ENCODE measurements at regions not wholly inside any gene's neighbourhood (a gene's known extent, or its start where the extent isn't known, plus 50 kb on each side); places are given as distances from the start of the nearest gene placed in this dataset.

GRCh38 chr21:19969156-19969555, 1029.1 kb upstream of the NCAM2 start:
- Histone ChIP-seq H3K27ac (no peak overlapping the region), H3K4me3 (no peak overlapping the region), H3K9me3 (peaks cover 0 to 7% (median 2%) of the 10 kb centered on the region in 4 donors), H3K4me1 (no peaks in the 10 kb centered on the region), H3K36me3 (no peaks in the 10 kb centered on the region), H3K27me3 (no peaks in the 10 kb centered on the region)
- no peak for DNase-seq
- TF ChIP-seq CTCF (IDR thresholded peaks at IDR 0.05), result no peak
- TF ChIP-seq POLR2AphosphoS5 (IDR thresholded peaks at IDR 0.05), result no peak
- TF ChIP-seq EP300 (IDR thresholded peaks at IDR 0.05), result no peak
- no peak for TF ChIP-seq POLR2A (IDR thresholded peaks at IDR 0.05)
- intact Hi-C loops (cut with DNase I), result no loop called here

- WGBS, 2 donors, result 84 to 91% methylated on average over 4 of the region's 4 CpGs
- TF ChIP-seq EP300 (IDR thresholded peaks at IDR 0.05), result no peak
- no peak for TF ChIP-seq POLR2A (IDR thresholded peaks at IDR 0.05)
- no peak for TF ChIP-seq POLR2AphosphoS5 (IDR thresholded peaks at IDR 0.05)
- no peak for TF ChIP-seq CTCF (IDR thresholded peaks at IDR 0.05)
- DNase-seq, result no peak
- H3K4me1 ChIP-seq, result no peaks in the 10 kb centered on the region
- no peaks in the 10 kb centered on the region for H3K9me3 ChIP-seq
- intact Hi-C loops (cut with DNase I), result no loop called here
- no peaks in the 10 kb centered on the region for H3K36me3 ChIP-seq
- H3K4me3 ChIP-seq, result no peak overlapping the region
- no peaks in the 10 kb centered on the region for H3K27me3 ChIP-seq
- H3K27ac ChIP-seq, result no peak overlapping the region
These were observed 1016.3 kb upstream of the NCAM2 start for GRCh38 chr21:19981938-19982337.

GRCh38 chr21:19986396-19986795, 1011.8 kb upstream of the NCAM2 start:
- no peaks in the 10 kb centered on the region for H3K4me1 ChIP-seq
- H3K36me3 ChIP-seq, result no peaks in the 10 kb centered on the region
- DNase-seq, result no peak
- intact Hi-C loops (cut with DNase I), result no loop called here
- no peak overlapping the region for H3K27ac ChIP-seq
- H3K4me3 ChIP-seq, result no peak overlapping the region
- WGBS, 2 donors, result 66 to 89% methylated on average over 2 of the region's 2 CpGs
- no peaks in the 10 kb centered on the region for H3K9me3 ChIP-seq
- no peaks in the 10 kb centered on the region for H3K27me3 ChIP-seq
- TF ChIP-seq POLR2AphosphoS5 (IDR thresholded peaks at IDR 0.05) (no peak), CTCF (IDR thresholded peaks at IDR 0.05) (no peak), EP300 (IDR thresholded peaks at IDR 0.05) (no peak), POLR2A (IDR thresholded peaks at IDR 0.05) (no peak)

- no peaks in the 10 kb centered on the region for H3K36me3 ChIP-seq
- no peaks in the 10 kb centered on the region for H3K27me3 ChIP-seq
- no peaks in the 10 kb centered on the region for H3K4me1 ChIP-seq
- H3K27ac ChIP-seq, result no peak overlapping the region
- DNase-seq, result no peak
- no peak overlapping the region for H3K4me3 ChIP-seq
- 19 to 65% methylated on average over 4 of the region's 4 CpGs for WGBS, 2 donors
- intact Hi-C loops (cut with DNase I), result no loop called here
- no peaks in the 10 kb centered on the region for H3K9me3 ChIP-seq
- TF ChIP-seq POLR2A (IDR thresholded peaks at IDR 0.05), result no peak
- no peak for TF ChIP-seq CTCF (IDR thresholded peaks at IDR 0.05)
- TF ChIP-seq EP300 (IDR thresholded peaks at IDR 0.05), result no peak
- TF ChIP-seq POLR2AphosphoS5 (IDR thresholded peaks at IDR 0.05), result no peak
These were observed 1010.5 kb upstream of the NCAM2 start for GRCh38 chr21:19987671-19988070.

GRCh38 chr21:19992540-19992939, 1005.7 kb upstream of the NCAM2 start:
- H3K27ac ChIP-seq, result no peak overlapping the region
- no peak for TF ChIP-seq POLR2AphosphoS5 (IDR thresholded peaks at IDR 0.05)
- TF ChIP-seq POLR2A (IDR thresholded peaks at IDR 0.05), result no peak
- TF ChIP-seq EP300 (IDR thresholded peaks at IDR 0.05), result no peak
- TF ChIP-seq CTCF (IDR thresholded peaks at IDR 0.05), result no peak
- H3K9me3 ChIP-seq, result no peaks in the 10 kb centered on the region
- H3K4me3 ChIP-seq, result no peak overlapping the region
- no peaks in the 10 kb centered on the region for H3K36me3 ChIP-seq
- H3K4me1 ChIP-seq, result no peaks in the 10 kb centered on the region
- no peak for DNase-seq
- no peaks in the 10 kb centered on the region for H3K27me3 ChIP-seq
- intact Hi-C loops (cut with DNase I), result no loop called here
